ENCODE measurements at regions not wholly inside any gene's neighbourhood (a gene's known extent, or its start where the extent isn't known, plus 50 kb on each side); places are given as distances from the start of the nearest gene placed in this dataset.

- intact Hi-C loops (cut with micrococcal nuclease; ENCODE audit: unreplicated experiment): loop anchor here (10.0 kb wide), 1 partner anchor 73 kb away; no protein-coding TSS in a partner anchor
- peaks cover 4% of the 10 kb centered on the region; the same call in 1 of the 2 replicates for H3F3A ChIP-seq (ENCODE audit: insufficient read depth, low read depth)
- POLR2A ChIA-PET (ENCODE audit: unreplicated experiment): no interaction called here
- H3K9me3 ChIP-seq (ENCODE audit: insufficient read depth, low read depth): no peaks in the 10 kb centered on the region
- H3K4me1 ChIP-seq (replicated peaks; ENCODE audit: insufficient read depth): peaks cover 3% of the 10 kb centered on the region; the same call in 1 of the 2 replicates
- H2AFZ ChIP-seq: no peak overlapping the region
- no peaks in the 10 kb centered on the region for H3K9me2 ChIP-seq (ENCODE audit: insufficient read depth)
- no peak overlapping the region for H3K27ac ChIP-seq
- DNase-seq: no peak
- H3K79me2 ChIP-seq (ENCODE audit: low read depth): no peaks in the 10 kb centered on the region
- BruUV-seq (replicated peaks): no TSS peak
- H3K4me3 ChIP-seq: no peak overlapping the region
- H3K36me3 ChIP-seq (ENCODE audit: low read depth): no peaks in the 10 kb centered on the region
- H3K27me3 ChIP-seq (ENCODE audit: insufficient read depth, low read depth): no peaks in the 10 kb centered on the region
- no peak overlapping the region for H3K4me2 ChIP-seq
- TF ChIP-seq EZH2 (IDR thresholded peaks at IDR 0.05; ENCODE audit: low read depth) (no peak), CTCF (conservative IDR thresholded peaks at IDR 0.05) (no peak)
- CTCF ChIA-PET: no interaction called here
- no peaks in the 10 kb centered on the region for H4K20me1 ChIP-seq (ENCODE audit: insufficient read depth)
Observed at GRCh38 chr10:8137726-8138125, 83.2 kb downstream of the GATA3 start.

- Histone ChIP-seq H3K4me1 (replicated peaks; ENCODE audit: insufficient read depth) (peaks cover 3% of the 10 kb centered on the region; the same call in 1 of the 2 replicates), H3K27me3 (ENCODE audit: insufficient read depth, low read depth) (no peaks in the 10 kb centered on the region), H3F3A (ENCODE audit: insufficient read depth, low read depth) (peaks cover 4% of the 10 kb centered on the region; the same call in 1 of the 2 replicates), H4K20me1 (ENCODE audit: insufficient read depth) (no peaks in the 10 kb centered on the region), H3K27ac (peak overlapping the region; percentile 39; the same call in 1 of the 2 replicates), H3K4me3 (no peak overlapping the region), H3K9me3 (ENCODE audit: insufficient read depth, low read depth) (no peaks in the 10 kb centered on the region), H3K36me3 (ENCODE audit: low read depth) (no peaks in the 10 kb centered on the region), H3K4me2 (no peak overlapping the region), H3K79me2 (ENCODE audit: low read depth) (no peaks in the 10 kb centered on the region), H3K9me2 (ENCODE audit: insufficient read depth) (no peaks in the 10 kb centered on the region), H2AFZ (no peak overlapping the region)
- intact Hi-C loops (cut with micrococcal nuclease; ENCODE audit: unreplicated experiment): loop anchor here (10.0 kb wide), 1 partner anchor 74 kb away; no protein-coding TSS in a partner anchor
- ChIA-PET CTCF (interaction anchor here (0.7 kb wide), 1 partner anchor 55 kb away, joined by 4 read pairs; no protein-coding TSS in a partner anchor), POLR2A (ENCODE audit: unreplicated experiment) (interaction anchor here (0.6 kb wide), 1 partner anchor 511 kb away, joined by 12 read pairs; no protein-coding TSS in a partner anchor)
- TF ChIP-seq EZH2 (IDR thresholded peaks at IDR 0.05; ENCODE audit: low read depth): no peak
- no peak for TF ChIP-seq CTCF (conservative IDR thresholded peaks at IDR 0.05)
- peak in 1 of 2 experiments; percentile 60 for DNase-seq
- BruUV-seq (replicated peaks): no TSS peak
Observed at GRCh38 chr10:8138471-8138870, 84.0 kb downstream of the GATA3 start.

- intact Hi-C loops (cut with micrococcal nuclease; ENCODE audit: unreplicated experiment): no loop called here
- TF ChIP-seq CTCF (conservative IDR thresholded peaks at IDR 0.05) (no peak), EZH2 (IDR thresholded peaks at IDR 0.05; ENCODE audit: low read depth) (no peak)
- Histone ChIP-seq H3K9me3 (ENCODE audit: insufficient read depth, low read depth) (no peaks in the 10 kb centered on the region), H3K79me2 (ENCODE audit: low read depth) (no peaks in the 10 kb centered on the region), H3K4me3 (no peak overlapping the region), H3K9me2 (ENCODE audit: insufficient read depth) (no peaks in the 10 kb centered on the region), H3K27me3 (ENCODE audit: insufficient read depth, low read depth) (no peaks in the 10 kb centered on the region), H2AFZ (no peak overlapping the region), H3F3A (ENCODE audit: insufficient read depth, low read depth) (no peaks in the 10 kb centered on the region), H3K27ac (no peak overlapping the region), H4K20me1 (ENCODE audit: insufficient read depth) (no peaks in the 10 kb centered on the region), H3K36me3 (ENCODE audit: low read depth) (no peaks in the 10 kb centered on the region), H3K4me1 (replicated peaks; ENCODE audit: insufficient read depth) (no peaks in the 10 kb centered on the region), H3K4me2 (no peak overlapping the region)
- POLR2A ChIA-PET (ENCODE audit: unreplicated experiment): no interaction called here
- DNase-seq: no peak
- no TSS peak for BruUV-seq (replicated peaks)
- CTCF ChIA-PET: no interaction called here
Observed at GRCh38 chr10:8144496-8144895, 90.0 kb downstream of the GATA3 start.
